GM12801 (cell line): ENCODE measurements at regions not wholly inside any gene's neighbourhood (a gene's known extent, or its start where the extent isn't known, plus 50 kb on each side); places are given as distances from the start of the nearest gene placed in this dataset.

Experiments used
- TF ChIP-seq, protein P1 (sequence below): IDR thresholded peaks from one replicate; pipeline ENCODE4 v1.5.1; 2011; ENCODE audit warnings: control low read depth; ENCODE audit not compliant: insufficient read length; ENCODE audit errors: extremely low read depth

DNA sequence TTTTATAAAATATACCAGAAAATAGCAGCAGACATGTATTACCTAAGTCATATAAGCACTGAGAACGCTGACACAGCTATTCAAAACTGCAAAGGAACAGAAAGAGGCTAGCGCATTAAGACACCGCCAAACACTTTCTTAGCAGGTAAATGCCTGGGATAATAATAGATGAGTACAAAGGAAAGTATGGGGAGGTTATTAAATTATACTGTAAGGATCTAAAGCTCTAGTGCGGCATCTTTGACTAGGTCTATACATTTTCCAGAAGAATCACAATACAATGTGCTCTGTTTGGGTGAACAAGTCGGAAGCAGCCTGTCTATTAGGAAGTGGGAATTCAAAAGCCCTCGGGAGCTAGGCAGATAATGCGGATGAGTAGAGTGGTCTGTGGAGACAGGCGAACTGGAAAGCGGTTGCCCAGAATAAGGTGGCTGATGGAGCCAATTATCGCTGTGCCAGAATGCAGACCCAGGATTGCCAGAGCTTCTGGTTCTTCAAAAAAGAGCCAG is 443.6 kb upstream of the TENM3 start:
- TF ChIP-seq, protein P1, sequence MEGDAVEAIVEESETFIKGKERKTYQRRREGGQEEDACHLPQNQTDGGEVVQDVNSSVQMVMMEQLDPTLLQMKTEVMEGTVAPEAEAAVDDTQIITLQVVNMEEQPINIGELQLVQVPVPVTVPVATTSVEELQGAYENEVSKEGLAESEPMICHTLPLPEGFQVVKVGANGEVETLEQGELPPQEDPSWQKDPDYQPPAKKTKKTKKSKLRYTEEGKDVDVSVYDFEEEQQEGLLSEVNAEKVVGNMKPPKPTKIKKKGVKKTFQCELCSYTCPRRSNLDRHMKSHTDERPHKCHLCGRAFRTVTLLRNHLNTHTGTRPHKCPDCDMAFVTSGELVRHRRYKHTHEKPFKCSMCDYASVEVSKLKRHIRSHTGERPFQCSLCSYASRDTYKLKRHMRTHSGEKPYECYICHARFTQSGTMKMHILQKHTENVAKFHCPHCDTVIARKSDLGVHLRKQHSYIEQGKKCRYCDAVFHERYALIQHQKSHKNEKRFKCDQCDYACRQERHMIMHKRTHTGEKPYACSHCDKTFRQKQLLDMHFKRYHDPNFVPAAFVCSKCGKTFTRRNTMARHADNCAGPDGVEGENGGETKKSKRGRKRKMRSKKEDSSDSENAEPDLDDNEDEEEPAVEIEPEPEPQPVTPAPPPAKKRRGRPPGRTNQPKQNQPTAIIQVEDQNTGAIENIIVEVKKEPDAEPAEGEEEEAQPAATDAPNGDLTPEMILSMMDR: no peak

DNA sequence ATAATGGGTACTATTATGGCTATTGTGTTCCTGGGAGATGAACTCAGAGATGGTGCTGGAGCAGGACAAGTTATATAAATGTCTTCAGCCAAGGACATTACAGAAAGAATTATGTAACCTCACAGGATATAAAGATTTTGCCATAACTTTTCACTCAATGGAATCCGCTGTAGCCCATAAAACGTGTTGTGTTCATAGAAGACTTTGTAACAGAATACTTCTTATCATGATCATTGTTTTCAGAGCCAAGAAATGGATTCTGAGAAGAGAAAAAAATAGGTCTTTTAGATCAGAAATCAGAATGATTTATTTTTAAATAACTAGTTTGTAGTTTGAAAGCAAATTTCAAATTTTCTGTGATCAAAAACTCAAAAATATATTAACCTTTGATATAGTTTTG is 441.0 kb upstream of the TENM3 start:
- TF ChIP-seq, protein P1: no peak

DNA sequence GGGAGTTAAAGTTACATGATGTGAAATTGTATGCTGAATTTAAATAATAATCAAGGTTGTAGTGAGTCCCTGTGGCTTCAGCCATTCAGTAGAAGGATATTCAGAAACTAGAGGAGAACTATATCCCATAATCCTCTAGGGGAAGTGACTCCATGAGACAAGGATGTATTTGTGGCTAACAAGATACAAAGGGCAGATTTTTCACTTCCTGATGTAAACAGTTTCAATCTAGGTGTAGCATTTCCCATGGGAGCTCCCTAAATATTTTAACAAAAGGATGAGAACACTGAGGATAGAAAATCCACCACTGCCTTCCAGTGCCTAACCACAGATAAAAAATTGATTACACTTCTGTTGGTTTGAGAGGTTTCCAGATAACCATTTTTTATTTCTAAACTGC is 435.4 kb upstream of the TENM3 start:
- TF ChIP-seq, protein P1: no peak

DNA sequence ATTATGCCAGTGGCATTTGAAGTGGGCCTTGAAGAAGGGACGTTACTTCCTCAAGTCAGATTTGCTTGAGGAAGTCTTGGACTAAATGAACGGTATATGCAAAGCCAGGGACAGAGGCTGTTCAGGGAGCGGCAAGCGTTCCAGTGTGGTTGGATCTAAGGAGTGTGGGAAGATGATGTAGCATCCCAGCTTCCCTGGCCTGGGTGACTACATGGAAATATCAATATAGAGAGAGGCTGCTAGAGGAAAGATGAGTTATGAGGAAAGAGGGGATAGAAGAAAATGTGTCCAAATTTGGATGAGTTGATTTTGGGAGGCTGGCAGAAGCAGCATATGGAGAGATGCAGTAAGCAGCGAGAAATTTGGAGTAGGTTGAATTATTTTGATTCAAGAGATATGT is 432.5 kb upstream of the TENM3 start:
- TF ChIP-seq, protein P1: no peak

DNA sequence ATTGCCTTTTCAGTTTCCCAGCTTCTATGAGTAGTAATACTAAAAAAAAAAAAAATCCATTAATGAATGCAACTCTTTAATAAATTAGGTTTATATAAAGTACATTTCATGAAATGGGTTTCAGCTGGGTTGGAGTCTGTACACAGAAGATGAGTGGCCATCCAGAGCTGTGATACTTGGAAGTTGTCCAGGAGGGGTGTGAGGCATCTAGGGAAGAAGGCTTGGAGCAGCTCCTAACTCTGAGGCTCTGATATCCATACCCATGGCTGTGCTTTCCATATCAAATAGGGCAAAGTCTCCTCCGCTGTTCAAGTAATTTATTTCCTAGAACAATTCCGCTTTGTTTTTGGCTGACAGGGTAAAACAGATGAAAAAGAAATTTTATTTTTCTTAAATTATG is 423.3 kb upstream of the TENM3 start:
- TF ChIP-seq, protein P1: no peak

DNA sequence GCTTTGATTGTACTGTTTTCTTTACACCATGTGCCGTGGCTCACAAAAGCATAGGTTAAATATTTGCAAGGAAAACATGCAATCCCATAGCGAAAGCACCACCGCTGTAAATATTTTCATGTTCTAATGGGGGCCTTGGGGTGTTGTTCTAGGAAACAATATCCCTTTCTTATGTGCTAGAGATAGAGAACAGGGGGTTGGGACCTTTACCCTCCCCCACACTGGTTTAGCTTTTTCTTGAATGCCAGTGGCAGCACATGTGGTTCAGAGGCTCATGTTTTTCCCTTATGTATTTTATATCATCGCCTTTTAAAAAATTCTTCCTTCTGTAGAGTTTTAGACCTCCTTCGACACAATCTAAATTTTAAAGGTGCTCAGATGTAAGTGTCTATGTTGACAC is 422.6 kb upstream of the TENM3 start:
- TF ChIP-seq, protein P1: no peak

DNA sequence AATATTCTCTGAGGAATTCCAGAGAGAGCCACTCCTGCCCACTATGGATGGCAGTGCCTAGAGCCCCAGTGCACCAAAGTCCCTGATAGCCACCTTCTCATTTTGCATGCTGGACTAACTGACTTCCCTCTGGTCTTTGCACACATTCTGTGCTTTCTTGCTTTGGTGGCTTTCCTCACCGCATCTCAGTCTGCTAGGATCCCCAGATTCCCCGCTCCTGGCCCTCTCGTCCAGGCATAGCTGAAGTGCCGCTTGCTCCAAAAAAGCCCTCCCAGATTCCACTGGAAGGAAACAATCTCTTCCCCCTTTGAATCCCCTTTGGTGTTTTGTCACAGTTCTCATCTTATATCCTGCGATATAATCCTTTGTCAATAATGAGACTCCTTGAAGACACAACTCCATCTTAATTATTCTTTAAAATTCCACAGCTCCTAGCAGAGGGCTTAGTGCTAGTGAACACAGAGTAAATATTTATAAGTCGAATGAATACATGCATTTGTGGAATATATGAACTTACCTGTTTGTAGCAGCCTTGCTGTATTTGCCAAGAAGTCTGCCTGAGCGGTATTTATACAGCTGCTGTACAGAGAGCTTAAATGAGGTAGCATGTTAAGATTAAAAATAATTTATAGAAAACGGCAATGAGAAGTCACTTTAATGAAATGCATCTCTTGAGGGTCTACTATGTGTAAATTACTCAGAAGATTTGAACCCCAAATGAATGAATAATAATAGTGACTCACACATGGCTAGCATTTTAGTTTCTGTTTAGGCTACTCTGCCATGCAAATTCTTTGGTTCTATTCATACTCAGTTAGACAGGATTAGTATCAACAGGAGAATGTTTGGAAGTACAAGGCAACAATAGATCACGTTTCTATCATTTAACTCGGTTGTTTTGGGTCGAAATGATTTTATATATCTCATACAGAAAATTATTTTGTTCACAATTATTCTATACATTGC is 421.9 kb upstream of the TENM3 start:
- TF ChIP-seq, protein P1: no peak
